Inflammatory macrophage treated with lipopolysaccharide for 4 hours (primary cell): ENCODE measurements at regions not wholly inside any gene's neighbourhood (a gene's known extent, or its start where the extent isn't known, plus 50 kb on each side); places are given as distances from the start of the nearest gene placed in this dataset.
A peak's percentile ranks its signal among the peaks of the same experiment; 100 is the strongest.
"Not testable (repeated sequence)": the region's sequence is repeated elsewhere in the genome, so short reads cannot be mapped to it uniquely, and the experiment has no call there.

Experiments used
- DNase-seq: peaks from one replicate; pipeline ENCODE4 v3.0.0-alpha.2; 2020

DNA sequence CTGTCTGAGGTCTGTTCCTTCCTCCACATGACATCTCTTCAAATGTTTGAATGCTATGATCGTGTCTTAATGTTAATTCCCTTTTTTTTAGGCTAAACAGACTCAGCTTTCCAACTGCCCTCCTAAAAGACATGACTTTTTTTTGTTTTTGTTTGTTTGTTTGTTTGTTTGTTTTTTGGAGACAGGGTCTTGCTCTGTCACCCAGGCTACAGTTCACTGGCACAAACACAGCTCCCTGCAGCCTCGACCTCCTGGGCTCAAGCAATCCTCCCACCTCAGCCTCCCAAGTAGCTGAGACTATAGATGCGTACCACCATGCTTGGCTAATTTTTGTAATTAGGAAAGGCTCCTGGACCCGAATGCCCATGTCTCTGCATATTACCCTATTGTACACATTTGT, 176.5 kb downstream of the ABCA8 start:
- DNase-seq: no peak

DNA sequence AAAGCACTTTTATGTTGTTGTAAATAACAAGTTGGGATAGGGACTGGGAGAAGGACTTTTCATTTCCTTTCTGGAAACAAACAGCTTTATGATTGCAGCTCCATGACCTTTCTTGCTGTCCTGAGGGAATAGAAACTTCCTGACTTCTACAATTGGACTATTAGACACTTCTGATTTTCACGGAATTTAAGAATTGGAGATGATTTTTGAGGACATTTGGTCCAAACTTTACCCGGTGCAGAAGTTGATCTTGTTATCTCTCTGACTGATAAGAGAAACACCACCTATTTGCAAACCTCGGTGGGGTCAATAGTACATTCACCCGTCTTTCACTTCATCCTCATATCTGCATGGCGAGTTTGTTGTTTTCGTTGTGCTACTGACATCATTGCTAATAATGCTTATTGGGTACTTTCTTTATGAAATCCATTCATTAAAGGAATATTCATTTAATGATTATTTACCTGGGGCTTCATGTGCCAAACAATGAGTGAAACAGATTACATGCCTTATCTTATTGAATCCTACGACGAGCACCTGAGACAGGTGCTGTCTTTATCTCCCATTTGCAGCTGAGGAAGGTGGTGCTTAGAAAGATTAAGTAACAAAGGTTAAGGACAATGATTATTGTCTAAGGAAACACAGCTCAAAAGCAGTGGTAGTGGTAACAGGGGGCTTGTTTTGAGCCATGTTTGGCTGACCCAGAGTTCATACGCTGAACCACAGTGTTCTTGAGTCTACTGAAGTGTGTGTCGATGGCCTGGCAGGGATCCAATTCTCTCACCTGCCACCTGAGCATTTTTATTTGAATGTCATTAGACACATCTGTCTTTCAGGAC, 176.9 kb upstream of the FAM20A start:
- no peak for DNase-seq

DNA sequence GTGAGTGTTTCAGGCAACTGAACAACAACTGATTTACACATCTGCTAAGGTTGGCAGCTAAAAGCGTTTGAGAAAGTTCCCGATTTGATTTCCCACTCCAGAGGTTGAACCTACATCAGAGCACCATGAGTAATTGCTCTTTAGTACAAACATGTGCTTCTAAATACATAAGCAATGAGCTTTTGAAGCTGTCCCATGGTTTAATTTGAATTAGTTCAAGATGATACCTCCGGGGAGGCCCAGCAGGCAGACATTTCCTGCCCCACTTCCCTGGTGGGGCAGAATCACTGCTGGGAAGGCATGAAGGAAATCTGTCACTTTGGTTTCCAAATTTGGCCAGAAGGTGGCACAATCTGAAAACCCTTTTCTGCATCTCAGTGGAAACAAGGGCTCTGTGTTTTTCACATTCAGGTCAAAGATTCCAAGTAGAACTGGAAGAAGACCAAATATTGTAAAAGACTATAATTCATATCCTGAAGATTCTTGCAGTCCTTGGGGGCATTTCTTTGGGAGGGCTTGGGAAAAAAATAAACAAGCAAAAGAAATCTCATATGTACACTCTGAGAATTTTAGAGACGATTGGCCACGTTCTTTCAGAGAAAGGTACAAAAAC, 176.2 kb upstream of the FAM20A start:
- peak; percentile 62 for DNase-seq

DNA sequence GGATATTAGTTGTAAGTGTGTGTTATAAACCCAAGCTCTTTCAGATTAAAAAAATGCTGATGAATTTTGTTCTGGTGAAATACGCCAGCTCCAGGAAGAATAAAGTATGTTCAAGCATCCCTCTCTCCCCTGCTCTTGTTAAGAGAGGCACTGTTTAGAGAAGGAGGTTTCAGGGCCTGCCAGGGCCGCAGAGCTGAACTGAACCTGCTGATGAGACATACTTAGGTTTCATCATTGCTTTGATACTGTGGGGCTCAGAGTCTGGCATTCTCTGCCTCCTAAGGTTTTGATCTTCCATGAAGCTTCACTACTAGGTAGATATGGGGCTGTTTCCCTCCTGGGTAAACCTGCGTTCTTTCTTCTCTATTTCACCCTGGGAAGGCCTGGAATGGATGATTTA, 175.3 kb upstream of the FAM20A start:
- DNase-seq: no peak

DNA sequence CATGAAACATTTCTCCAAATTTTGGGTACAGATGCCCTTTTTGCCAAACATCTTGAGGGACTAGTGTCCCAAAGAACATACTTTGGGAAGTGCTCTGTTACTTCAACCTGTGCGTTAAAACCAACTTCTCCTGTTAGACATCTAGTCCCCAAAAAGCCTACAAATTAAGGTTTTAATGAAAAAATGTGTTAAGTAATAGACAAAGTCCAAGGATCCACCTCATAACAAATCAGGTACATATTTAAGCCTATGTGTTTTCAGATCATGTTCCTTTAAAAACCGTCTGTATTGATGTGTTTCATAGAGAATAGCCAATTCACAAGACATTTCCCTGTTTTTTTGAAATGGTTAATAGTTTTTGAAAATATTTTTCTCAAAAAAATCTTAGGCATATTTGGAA, 174.8 kb upstream of the FAM20A start:
- no peak for DNase-seq

DNA sequence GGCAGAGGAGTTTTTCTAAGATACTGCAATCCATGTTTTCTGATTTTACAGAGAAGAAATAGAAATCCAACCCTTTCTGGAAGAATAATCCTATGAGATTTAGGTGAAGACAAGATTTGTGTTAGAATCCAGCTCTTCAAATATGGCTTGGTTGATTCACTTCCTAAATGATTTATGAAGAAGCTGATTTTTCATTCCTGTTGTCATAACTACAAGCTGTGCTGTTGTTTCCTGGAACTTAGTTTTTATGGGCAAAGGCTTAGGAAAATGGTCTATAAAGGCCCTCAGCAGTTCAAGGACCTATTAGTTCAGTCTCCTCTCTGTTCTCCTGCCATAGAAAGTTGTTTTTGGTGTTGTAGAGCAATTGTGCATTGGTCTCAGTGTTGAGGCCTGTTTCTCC, 174.2 kb upstream of the FAM20A start:
- DNase-seq: no peak

DNA sequence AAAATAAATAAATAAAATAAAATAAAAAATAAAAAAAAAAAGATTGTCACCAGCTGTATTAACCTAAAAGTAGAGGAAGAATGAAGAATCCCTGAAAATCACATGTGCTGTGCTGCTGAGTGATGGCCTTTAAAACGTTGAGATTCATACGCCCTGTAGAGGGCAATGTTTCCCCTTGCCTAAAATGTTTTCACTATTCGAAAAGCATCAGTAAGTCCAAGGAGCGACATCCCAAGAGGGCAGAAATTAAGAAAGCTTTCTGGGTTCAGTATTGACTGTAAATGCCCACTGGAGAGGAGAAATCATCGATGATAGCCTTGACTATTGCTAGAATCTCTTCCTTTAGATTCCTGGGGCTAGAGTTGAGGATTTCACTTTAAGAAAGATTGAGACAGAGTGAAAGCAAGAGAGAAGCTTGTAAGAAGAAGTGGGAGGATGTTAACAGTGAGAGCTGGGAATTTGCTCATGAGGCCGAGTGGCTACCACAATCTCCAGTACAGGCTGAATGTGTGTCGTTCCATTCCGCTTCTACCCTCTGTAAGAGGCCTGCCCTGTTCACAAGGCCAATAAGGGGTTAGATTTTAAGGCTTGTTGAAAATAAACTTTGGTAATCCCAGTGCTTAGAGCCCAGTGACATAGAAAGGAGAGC, 170.8 kb upstream of the FAM20A start:
- DNase-seq: peak; percentile 76

DNA sequence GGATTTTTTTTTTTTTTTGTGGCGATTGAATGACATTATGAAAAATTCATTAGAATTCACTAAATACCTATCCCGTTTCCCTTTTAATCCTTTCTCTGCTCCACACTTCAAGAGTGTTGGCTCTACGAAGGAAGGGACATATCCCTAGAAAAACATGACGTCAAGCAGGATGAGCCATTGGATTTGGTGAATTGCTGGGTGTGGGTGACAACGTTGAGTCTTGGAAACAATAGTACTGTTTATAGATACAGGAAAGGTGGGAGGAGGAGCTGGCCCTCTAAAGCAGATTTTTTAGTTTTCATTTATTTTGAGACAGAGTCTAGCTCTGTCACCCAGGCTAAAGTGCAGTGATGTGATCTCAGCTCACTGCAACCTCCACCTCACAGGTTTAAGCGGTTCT, 167.6 kb upstream of the FAM20A start:
- no peak for DNase-seq

DNA sequence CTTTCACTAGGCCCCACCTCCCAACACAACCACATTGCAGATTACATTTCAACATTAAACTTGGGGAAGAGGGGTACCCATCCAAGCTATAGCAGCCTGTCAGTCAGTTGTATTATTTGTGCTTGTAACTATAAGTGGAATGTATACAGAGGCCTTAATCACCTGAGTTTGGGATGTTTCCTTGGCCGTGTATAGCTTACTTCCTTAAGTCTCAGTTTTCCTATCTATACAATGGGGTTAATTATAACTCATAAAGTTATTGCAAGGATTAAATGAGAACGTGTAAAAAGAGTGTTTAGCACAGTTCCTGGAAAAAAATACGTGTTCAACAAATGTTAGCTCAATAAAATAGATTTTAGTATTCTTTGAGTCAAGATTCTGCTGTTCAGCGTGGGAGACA, 165.5 kb upstream of the FAM20A start:
- DNase-seq: no peak

DNA sequence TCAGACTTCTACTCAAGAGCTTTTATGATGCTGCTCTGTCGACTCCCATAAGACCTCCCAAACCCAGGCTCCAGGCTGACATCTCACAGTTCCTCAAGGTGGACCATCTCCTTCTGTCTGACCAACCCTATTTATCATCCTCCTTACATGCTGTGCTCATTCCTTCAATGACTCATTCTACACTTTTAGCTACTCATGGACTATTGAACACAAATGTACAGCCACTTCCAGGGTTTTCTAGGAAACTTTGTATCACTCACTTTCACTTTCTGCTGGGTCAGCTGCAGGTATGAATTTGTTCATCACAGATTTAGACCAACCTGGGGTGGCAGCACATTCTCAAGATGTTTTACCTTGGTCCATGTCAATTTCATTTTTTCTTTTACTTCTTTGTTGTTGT, 162.4 kb upstream of the FAM20A start:
- DNase-seq: peak; percentile 4

DNA sequence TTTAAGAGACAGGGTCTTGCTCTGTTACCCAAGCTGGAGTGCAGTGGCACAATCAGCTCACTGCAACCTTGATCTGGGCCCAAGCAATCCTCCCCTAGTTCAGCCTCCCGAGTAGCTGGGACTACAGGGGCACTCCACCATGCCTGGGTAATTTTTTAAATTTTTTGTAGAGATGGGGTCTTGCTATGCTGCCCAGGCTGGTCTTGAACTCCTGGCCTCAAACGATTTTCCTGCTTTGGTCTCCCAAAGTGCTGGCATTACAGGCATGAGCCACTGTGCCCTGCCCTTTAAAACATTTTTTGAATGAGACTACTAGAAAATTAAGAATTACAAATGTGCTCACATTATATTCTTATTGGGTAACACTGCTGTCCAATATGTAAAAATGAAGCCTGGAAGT, 161.7 kb upstream of the FAM20A start:
- no peak for DNase-seq

DNA sequence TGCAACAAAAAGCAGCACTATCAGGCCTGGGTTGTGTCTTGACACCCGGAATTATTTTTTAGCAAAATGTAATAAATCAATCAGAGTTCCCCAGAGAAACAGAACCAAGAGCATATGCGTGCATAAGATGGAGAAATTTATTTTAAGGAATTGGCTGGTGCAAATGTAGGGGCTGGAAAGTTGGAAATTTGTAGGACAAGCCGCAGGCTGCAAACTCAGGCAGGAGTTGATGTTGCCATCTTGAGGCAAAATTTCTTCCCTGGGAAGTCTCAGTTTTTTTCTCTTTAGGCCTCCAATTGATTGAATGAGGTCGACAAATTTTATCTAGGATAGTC, 158.9 kb upstream of the FAM20A start:
- no peak for DNase-seq

DNA sequence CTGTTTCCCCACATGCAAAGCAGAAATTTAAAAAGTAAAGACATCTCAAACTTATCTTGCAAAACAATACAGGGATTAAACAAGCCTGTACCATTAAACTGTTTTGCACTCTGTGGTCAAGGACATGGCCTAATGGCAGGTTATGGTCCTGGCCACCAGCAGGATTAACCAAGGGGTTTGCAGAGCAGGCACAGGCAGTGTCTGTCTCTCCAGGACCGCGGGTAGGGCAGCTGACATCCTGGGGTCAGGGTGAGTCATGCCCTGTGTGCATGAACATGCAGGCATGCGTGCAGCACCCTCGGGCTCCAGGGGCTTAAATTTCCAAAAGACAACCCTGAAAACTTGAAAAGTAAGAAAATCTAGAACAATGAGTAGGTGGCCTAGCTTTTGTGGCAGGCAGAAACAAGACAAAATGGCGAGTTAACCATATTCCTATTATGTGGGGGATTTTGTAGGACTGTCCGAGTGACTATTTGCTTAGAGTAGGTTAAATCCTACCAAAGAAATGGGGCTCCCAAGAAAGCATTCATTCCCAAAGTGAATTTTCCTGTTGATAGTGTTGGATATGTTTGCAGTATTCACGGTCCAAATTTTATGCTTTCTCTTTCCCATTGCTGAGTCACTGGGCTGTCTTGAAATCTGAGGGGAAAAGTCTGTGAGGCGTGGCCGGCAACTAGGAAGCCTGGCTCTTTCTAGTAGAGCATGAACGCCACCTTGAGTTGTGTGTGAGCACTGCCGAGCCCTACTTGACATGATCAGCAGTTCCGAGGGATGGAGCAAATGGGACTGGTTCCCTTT, 158.4 kb upstream of the FAM20A start:
- DNase-seq: peak; percentile 95

DNA sequence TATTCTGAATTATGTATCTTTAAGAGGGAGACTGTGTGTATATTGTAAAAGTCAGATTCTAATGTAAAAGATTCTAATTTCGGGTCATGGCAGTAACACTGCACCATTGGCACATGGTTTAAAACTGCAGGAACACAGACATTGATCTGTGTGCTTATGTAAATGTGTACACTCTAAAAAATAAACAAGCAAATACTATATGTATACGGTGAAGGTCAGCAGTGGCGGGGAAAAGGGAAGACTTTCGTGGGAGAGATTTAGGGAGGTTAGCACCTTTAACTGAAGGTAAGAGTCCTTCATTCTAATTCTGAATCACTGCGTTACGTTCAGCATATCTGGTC, 157.8 kb upstream of the FAM20A start:
- no peak for DNase-seq

DNA sequence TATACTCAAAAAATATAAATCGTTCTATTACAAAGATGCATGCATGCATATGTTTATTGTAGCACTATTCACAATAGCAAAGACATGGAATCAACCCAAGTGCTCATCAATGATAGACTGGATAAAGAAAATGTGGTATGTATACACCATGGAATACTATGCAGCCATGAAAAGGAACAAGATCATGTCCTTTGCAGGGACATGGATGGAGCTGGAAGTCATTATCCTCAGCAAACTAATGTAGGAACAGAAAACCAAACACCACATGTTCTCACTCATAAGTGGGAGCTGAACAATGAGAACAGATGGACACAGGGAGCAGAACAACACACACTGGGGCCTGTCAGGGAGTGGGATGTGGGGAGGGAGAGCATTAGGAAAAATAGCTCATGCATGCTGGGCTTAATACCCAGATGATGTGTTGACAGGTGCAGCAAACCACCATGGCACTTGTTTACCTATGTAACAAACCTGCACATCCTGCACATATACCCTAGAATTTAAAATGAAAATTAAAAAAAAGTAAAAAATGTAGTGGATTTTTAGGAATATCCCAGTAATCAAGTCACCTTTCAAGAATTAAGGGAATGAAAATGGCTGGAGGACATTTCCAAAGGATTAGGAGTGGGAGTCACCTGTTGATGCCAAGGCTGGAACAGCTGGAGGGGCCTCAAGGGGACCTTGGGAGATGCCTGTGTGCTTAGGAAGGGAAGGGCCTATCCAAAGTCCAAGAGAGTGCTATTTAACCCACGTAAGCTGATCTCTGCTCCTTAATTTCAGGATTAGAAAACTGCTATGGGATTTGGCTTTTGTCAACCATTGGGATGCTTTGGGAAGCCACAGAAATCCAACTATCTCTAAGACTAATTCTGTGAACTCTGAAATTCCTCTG, 156.9 kb upstream of the FAM20A start:
- not testable (repeated sequence) for DNase-seq

DNA sequence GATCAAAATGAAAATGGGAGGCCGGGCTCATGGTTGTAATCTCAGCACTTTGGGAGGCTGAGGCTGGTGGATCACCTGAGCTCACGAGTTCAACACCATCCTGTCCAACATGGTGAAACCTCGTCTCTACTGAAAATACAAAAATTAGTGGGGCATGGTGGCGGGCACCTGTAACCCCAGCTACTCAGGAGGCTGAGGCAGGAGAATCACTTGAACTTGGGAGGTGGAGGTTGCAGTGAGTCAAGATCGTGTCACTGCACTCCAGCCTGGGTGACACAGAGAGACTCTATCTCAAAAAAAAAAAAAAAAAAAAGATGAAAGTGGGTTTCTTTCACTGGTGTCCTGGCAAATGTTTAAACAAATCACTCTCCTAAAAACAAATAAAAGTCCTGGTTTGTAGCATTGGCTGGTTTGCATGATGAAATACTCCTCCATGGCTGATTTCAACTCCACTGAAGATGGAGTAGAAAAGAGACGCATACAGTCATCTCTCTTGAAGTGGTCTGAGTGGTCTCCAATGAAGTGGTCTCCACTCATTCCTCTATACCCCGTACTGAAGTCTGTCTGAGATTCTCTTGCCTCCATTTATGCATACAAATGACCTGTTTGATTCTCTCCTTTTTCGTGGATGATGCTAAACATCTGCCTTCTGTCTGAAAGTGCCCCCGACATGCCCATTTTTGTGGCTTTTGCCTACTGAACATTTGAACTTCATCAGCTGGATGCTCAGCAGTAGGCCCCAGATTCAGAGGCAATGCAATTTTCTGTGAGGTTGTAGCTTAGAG, 153.0 kb upstream of the FAM20A start:
- no peak for DNase-seq

DNA sequence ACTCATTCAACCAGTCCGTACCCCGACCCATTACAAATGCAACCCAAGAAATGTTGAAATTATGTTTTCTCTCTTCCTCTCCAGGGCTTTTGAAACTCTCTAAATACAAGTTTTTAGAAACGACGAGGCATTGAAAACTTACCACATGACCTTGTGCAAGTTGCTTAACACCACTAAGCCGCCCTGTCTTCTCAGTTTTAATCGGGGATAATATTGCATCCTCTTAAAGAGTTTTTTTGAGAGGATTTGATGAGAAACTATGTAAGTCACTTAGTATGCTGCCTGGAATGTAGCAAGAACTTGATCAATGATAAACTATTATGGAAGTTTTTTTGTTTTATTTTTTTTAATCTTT, 149.0 kb upstream of the FAM20A start:
- DNase-seq: peak; percentile 10

DNA sequence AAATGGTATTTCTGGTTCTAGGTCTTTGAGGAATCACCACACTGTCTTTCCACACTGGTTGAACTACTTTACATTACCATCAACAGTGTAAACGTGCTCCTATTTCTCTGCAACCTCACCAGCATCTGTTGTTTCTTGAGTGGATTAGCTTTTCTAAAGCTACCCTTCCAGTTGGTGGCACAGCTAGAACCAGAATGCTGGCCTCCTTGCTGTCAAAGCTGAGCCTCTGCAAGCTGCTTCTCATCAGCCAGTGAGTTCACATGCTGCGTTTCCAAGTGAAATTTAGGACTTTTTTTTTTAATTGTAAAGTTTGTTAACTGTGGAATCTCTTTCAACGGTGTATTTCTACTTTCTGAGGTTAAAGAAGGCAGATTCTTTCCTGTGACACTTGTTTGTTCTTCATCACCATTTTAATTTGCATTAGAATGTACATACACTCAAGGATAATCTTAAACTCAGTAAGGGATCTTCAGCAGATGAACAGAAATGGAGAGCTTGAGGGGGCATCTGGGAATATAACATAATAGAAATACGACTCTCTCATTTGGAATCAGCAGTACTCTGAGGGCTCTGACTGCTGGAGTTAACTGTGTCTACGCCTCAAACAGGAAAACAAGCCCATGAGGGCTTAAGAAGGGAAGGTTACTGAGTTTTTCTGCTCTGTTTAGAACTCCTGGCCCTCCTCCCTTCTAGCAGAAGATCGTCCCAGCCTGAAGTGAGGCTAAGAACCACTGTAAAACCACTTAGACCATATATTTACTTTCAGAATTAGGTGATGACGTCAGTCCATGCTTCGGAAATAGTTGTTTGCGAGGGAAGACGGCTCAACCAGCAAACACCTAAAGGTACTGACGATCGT, 148.4 kb upstream of the FAM20A start:
- no peak for DNase-seq

DNA sequence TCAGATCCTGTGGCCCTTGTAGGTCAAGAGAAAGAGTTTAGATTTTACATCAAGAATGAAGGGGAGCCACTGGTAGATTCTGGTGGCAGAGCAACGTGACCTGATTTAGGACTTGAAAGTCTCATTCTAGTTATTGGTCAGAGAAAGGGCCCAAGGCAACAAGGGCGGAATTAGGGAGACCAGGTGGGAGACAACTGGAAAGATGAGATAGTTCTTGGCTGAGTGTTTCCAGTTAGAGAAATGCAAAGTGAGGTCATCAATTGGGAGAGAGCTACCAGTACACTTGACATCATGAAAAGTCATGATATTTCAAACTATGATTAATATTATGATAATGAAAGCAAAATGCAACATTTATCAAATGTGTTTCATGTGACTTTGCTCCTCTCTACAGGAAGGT, 147.2 kb upstream of the FAM20A start:
- DNase-seq: no peak

DNA sequence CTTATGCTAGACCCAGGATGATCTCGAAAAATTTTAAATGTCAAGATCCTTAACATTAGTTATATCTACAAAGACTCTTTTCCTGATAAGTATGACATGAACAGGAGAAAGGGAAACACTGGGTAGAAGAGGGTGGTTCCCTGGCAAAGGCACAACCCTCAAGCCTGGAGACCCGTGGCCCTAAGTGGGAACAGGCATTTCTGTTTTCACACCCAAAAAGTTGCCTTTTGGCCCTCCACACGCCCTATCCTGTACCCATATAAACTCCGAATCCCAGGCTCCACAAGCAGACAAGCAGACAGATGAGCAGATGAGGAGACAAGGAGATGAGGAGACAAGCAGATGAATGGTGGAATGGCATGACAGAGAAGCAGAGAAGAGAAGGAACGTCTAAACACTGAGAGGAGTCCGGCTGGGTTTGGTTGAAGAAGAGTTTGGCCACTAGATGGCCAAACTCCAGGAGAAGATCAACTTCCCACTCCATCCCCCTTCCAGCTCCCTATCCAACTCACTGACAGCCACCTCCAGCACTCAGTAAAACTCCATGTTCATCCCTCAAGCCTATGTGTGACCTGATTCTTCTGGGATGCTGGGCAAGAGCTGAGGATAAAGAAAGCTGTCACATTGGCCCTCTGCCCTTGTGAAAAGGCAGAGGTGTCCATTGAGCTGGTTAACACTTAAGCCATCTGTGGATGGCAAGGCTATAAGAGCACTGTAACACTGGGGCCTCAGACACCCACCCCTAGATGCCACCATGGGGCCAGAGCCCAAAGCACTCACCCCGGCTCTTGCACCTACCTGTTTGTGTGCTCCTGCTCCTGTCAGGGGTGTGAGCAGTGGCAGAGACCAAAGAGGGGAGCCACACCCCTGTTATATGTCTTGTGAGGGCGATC, 139.6 kb upstream of the FAM20A start:
- no peak for DNase-seq
